Transverse colon (tissue), 3 donors: ENCODE measurements at regions not wholly inside any gene's neighbourhood (a gene's known extent, or its start where the extent isn't known, plus 50 kb on each side); places are given as distances from the start of the nearest gene placed in this dataset.

ENCODE experiments used
- EP300 ChIP-seq: sonication (generic); formaldehyde crosslinking; IDR thresholded peaks from one replicate; pipeline ENCODE4 v1.6.1; 2017; ENCODE audit warnings: antibody characterized with exemption, low read depth
- POLR2A ChIP-seq: fragments of 450-650 bp; IDR thresholded peaks from one replicate; pipeline ENCODE4 v1.6.1; 2016; ENCODE audit warnings: antibody characterized with exemption, mild to moderate bottlenecking, moderate library complexity
- TF ChIP-seq, protein P1 (sequence below), 5 experiments: fragments of 200-600 bp in 3 of 5; fragments of 450-650 bp in 2 of 5; sonication (generic) in 3 of 5; IDR thresholded peaks; 1 replicate in 2 of 5; 2 replicates in 3 of 5; pipeline ENCODE4 v1.5.1; 2016 to 2017; ENCODE audit warnings: antibody characterized with exemption in 5 of 5, inconsistent platforms in 3 of 5, mild to moderate bottlenecking in 2 of 5, moderate library complexity in 1 of 5

DNA sequence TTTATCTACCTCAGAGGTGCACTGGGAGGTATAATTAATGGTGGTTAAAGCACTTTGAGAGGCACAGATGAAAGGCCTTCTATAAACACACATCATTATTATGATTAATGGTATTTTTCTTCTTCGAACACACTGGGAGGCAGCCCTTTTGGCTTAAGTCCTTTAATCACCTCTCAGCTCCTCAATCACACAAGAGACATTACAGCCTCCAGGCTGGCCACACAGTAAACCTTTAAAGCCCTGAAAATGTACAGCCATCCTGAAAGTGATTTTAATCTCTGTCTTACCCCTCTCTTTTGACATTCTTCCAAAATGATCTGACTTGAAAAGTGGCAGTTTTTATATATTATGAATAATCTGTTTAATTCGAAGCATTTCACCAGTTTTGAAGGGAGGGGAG, 54.3 kb upstream of the VSTM5 start:
- TF ChIP-seq, protein P1, sequence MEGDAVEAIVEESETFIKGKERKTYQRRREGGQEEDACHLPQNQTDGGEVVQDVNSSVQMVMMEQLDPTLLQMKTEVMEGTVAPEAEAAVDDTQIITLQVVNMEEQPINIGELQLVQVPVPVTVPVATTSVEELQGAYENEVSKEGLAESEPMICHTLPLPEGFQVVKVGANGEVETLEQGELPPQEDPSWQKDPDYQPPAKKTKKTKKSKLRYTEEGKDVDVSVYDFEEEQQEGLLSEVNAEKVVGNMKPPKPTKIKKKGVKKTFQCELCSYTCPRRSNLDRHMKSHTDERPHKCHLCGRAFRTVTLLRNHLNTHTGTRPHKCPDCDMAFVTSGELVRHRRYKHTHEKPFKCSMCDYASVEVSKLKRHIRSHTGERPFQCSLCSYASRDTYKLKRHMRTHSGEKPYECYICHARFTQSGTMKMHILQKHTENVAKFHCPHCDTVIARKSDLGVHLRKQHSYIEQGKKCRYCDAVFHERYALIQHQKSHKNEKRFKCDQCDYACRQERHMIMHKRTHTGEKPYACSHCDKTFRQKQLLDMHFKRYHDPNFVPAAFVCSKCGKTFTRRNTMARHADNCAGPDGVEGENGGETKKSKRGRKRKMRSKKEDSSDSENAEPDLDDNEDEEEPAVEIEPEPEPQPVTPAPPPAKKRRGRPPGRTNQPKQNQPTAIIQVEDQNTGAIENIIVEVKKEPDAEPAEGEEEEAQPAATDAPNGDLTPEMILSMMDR (IDR thresholded peaks at IDR 0.05): no peak
- no peak for TF ChIP-seq EP300
- no peak for TF ChIP-seq POLR2A
